Neural crest cell (in vitro differentiated cells): ENCODE measurements at regions not wholly inside any gene's neighbourhood (a gene's known extent, or its start where the extent isn't known, plus 50 kb on each side); places are given as distances from the start of the nearest gene placed in this dataset. TPM values are rescaled to one million over a fixed set of nuclear protein-coding genes. Genes with fewer than 3 reads are reported as not detected.

ENCODE experiments used
- DNase-seq: peaks from one replicate; pipeline ENCODE4 v3.0.0; 2021; ENCODE audit warnings: low read depth, mixed read lengths, low spot score
- H3K27ac Mint-ChIP-seq: one replicate; pipeline ENCODE4 v1.8.0; 2021; ENCODE audit warnings: mild to moderate bottlenecking, mixed read lengths; ENCODE audit not compliant: unreplicated experiment
- H3K27me3 Mint-ChIP-seq: 2 replicates; pipeline ENCODE4 v1.8.0; 2021; ENCODE audit warnings: low read depth, mild to moderate bottlenecking, mixed read lengths
- H3K36me3 Mint-ChIP-seq: 2 replicates; pipeline ENCODE4 v1.8.0; 2021; ENCODE audit warnings: low read depth, mild to moderate bottlenecking, mixed read lengths
- H3K4me1 Mint-ChIP-seq: 2 replicates; pipeline ENCODE4 v1.8.0; 2021; ENCODE audit warnings: mixed read lengths
- H3K4me3 Mint-ChIP-seq: one replicate; pipeline ENCODE4 v1.8.0; 2021; ENCODE audit warnings: mild to moderate bottlenecking, mixed read lengths
- H3K9me3 Mint-ChIP-seq: 2 replicates; pipeline ENCODE4 v1.8.0; 2021; ENCODE audit warnings: mixed read lengths
- microRNA-seq: library from miRNA; unstranded; fragments of <30 nt; microRNA quantifications from one replicate; pipeline ENCODE4, GENCODE V29; 2020
- TF ChIP-seq, protein P1 (sequence below): fragments of 200-600 bp; sonication (generic); conservative IDR thresholded peaks from 2 replicates; pipeline ENCODE4 v1.5.0; 2021; ENCODE audit warnings: antibody characterized with exemption, mild to moderate bottlenecking

DNA sequence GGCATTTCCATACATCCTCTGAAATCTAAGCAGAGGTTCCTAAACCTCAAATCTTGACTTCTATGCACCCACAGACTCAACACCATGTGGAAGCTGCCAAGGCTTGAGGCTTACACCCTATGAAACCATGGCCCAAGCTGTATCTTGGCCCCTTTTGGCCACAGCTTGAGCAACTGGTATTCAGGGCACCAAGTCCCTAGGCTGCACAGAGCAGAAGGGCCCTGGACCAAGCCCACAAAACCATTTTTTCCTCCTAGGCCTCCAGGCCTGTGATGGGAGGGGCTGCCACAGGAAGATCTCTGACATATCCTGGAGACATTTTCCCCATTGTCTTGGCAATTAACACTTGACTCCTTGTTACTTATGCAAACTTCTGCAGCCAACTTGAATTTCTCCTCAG is 54.4 kb upstream of the IL12A start:
- Mint-ChIP-seq H3K36me3 (peaks cover 9% of the 10 kb centered on the region), H3K4me1 (no peaks in the 10 kb centered on the region), H3K4me3 (no peak overlapping the region), H3K27me3 (no peaks in the 10 kb centered on the region), H3K27ac (no peak overlapping the region), H3K9me3 (peaks cover 14% of the 10 kb centered on the region)
- no peak for DNase-seq
- TF ChIP-seq, protein P1, sequence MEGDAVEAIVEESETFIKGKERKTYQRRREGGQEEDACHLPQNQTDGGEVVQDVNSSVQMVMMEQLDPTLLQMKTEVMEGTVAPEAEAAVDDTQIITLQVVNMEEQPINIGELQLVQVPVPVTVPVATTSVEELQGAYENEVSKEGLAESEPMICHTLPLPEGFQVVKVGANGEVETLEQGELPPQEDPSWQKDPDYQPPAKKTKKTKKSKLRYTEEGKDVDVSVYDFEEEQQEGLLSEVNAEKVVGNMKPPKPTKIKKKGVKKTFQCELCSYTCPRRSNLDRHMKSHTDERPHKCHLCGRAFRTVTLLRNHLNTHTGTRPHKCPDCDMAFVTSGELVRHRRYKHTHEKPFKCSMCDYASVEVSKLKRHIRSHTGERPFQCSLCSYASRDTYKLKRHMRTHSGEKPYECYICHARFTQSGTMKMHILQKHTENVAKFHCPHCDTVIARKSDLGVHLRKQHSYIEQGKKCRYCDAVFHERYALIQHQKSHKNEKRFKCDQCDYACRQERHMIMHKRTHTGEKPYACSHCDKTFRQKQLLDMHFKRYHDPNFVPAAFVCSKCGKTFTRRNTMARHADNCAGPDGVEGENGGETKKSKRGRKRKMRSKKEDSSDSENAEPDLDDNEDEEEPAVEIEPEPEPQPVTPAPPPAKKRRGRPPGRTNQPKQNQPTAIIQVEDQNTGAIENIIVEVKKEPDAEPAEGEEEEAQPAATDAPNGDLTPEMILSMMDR = no peak

DNA sequence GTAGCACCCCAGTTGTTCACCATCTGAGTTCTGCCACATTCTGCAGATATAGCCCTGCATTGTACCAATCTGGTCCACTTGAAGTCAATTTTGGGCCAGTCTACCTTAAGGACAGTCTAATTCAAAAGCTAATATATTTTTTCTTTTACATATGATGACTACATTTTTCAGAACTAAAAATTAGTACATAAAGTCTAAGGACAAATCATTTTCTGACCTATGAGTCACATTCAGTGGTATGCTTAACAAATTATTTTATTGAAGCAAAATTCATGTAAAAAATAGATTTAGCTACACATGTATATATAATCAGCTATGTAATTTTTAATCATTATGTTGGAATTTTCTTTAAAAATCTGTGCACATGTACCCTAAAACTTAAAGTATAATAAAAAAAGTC is 52.1 kb upstream of the IL12A start:
- no peaks in the 10 kb centered on the region for H3K4me1 Mint-ChIP-seq
- H3K27ac Mint-ChIP-seq = no peak overlapping the region
- no peak overlapping the region for H3K4me3 Mint-ChIP-seq
- H3K36me3 Mint-ChIP-seq = peaks cover 9% of the 10 kb centered on the region
- TF ChIP-seq, protein P1 = no peak
- H3K9me3 Mint-ChIP-seq = peaks cover 17% of the 10 kb centered on the region
- no peaks in the 10 kb centered on the region for H3K27me3 Mint-ChIP-seq
- DNase-seq = no peak

DNA sequence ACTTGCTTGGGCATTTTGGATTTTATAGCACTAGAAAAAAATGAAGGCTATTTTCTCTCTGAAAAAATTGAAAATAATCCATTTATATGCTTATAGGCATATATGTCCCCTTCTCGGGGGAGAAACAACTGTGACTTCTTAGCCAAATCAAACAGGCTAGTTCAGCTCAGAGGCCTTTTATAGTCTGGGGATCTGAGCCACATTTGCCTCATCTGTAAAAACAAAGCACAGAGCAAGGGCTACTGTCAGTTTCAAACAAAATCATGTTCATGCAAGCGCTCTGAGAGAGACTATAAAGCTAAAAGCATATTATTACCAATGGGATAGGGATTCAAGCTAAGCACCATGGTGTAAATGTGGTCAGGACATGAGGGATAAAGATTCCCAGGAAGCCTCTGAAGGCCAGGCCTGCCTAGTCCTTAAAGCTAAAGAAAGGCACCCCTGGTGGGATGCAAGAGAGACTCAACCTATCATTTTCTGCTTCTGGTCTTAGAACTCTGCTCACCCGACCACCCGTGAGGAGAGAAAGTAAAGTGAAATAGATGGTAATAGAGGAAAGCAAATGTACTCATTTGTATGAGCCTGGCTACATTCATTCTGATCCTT is 51.0 kb upstream of the IL12A start:
- no peaks in the 10 kb centered on the region for H3K27me3 Mint-ChIP-seq
- H3K36me3 Mint-ChIP-seq = peaks cover 9% of the 10 kb centered on the region
- no peaks in the 10 kb centered on the region for H3K4me1 Mint-ChIP-seq
- H3K4me3 Mint-ChIP-seq = no peak overlapping the region
- H3K9me3 Mint-ChIP-seq = peaks cover 14% of the 10 kb centered on the region
- TF ChIP-seq, protein P1 = no peak
- no peak for DNase-seq
- H3K27ac Mint-ChIP-seq = no peak overlapping the region

DNA sequence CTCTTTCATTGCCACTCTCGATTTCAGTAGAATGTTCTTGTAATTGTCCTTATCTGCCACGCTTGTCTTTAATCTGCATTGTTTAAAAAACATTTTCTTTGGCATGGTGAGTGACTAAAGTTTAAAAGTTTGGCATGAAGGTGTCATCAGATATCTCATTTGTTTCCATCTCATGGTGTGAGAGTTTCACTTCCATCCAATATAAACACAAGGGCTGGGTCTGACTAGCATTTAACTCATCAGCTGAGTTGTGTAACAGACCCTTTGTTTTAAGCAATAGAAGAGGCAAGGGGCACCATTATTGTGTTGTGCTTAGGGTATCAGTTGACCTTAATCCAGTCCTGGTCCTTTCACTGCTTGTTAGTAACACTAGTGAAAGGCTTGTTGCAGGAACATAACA is 49.9 kb upstream of the IL12A start:
- TF ChIP-seq, protein P1 = no peak
- peaks cover 6% of the 10 kb centered on the region for H3K36me3 Mint-ChIP-seq
- H3K27me3 Mint-ChIP-seq = no peaks in the 10 kb centered on the region
- DNase-seq = no peak
- H3K4me3 Mint-ChIP-seq = no peak overlapping the region
- no peak overlapping the region for H3K27ac Mint-ChIP-seq
- no peaks in the 10 kb centered on the region for H3K4me1 Mint-ChIP-seq
- peaks cover 10% of the 10 kb centered on the region for H3K9me3 Mint-ChIP-seq

Small RNA genes in the stretch of these regions (microRNA-seq; reads per million reads assigned to microRNA genes)
- gene MIR3919 = not detected
